BJ (cell line): ENCODE measurements at regions not wholly inside any gene's neighbourhood (a gene's known extent, or its start where the extent isn't known, plus 50 kb on each side); places are given as distances from the start of the nearest gene placed in this dataset.

Source experiments
- CTCF ChIA-PET: fragments of 350-600 bp; formaldehyde crosslinking; extraction: SDS; loops from one replicate; lab custom pipeline; 2021; ENCODE audit warnings: antibody characterized with exemption, inconsistent platforms; lab: Yijun Ruan, JAX
- POLR2A ChIA-PET: fragments of 300-600 bp; sonication (Branson Sonifier 250); formaldehyde crosslinking; extraction: SDS; loops from one replicate; lab custom pipeline; 2021; ENCODE audit warnings: antibody characterized with exemption; lab: Charles Lee
- DNase-seq: peaks from one replicate; pipeline ENCODE4 v3.0.0-alpha.2; 2011; ENCODE audit warnings: low read depth
- H3K27me3 ChIP-seq: 2 replicates; pipeline ENCODE4 v1.6.0; 2011; ENCODE audit warnings: low read length; ENCODE audit not compliant: control insufficient read depth, insufficient read depth
- H3K36me3 ChIP-seq: 2 replicates; pipeline ENCODE4 v1.5.1; 2011; ENCODE audit warnings: low read length; ENCODE audit not compliant: control insufficient read depth, insufficient read depth
- H3K4me3 ChIP-seq: 2 replicates; pipeline ENCODE4 v1.5.1; 2011; ENCODE audit warnings: low read depth, mild to moderate bottlenecking, control low read depth, low read length
- CTCF ChIP-seq: IDR thresholded peaks from 2 replicates; pipeline ENCODE4 v1.5.1; 2011; ENCODE audit warnings: low read depth, mild to moderate bottlenecking, control low read depth, inconsistent platforms, low read length, moderate library complexity; ENCODE audit not compliant: insufficient read depth

- no peaks in the 10 kb centered on the region for H3K27me3 ChIP-seq
- POLR2A ChIA-PET = no interaction called here
- DNase-seq = no peak
- no peak overlapping the region for H3K4me3 ChIP-seq
- no peaks in the 10 kb centered on the region for H3K36me3 ChIP-seq
- no peak for TF ChIP-seq CTCF
- CTCF ChIA-PET = no interaction called here
These were observed 191.9 kb upstream of the FMN2 start for GRCh38 chr1:239899747-239900146.

- Histone ChIP-seq H3K4me3 (no peak overlapping the region), H3K27me3 (no peaks in the 10 kb centered on the region), H3K36me3 (no peaks in the 10 kb centered on the region)
- POLR2A ChIA-PET = no interaction called here
- DNase-seq = no peak
- CTCF ChIA-PET = no interaction called here
- TF ChIP-seq CTCF = no peak
These were observed 185.3 kb upstream of the FMN2 start for GRCh38 chr1:239906394-239906793.

GRCh38 chr1:239909898-239910297, 181.8 kb upstream of the FMN2 start:
- no peak for TF ChIP-seq CTCF
- DNase-seq = no peak
- Histone ChIP-seq H3K36me3 (no peaks in the 10 kb centered on the region), H3K4me3 (no peak overlapping the region), H3K27me3 (no peaks in the 10 kb centered on the region)
- CTCF ChIA-PET = interaction anchor here (0.9 to 1.9 kb wide), 2 partner anchors 12 to 42 kb away, joined by 5 to 6 read pairs; no protein-coding TSS in a partner anchor
- POLR2A ChIA-PET = no interaction called here

GRCh38 chr1:239912471-239912870, 179.2 kb upstream of the FMN2 start:
- ChIA-PET CTCF (no interaction called here), POLR2A (no interaction called here)
- no peak for DNase-seq
- no peaks in the 10 kb centered on the region for H3K27me3 ChIP-seq
- no peak for TF ChIP-seq CTCF
- H3K36me3 ChIP-seq = no peaks in the 10 kb centered on the region
- H3K4me3 ChIP-seq = no peak overlapping the region

GRCh38 chr1:239913141-239913585, 178.5 kb upstream of the FMN2 start:
- ChIA-PET POLR2A (no interaction called here), CTCF (no interaction called here)
- no peak for DNase-seq
- Histone ChIP-seq H3K27me3 (no peaks in the 10 kb centered on the region), H3K36me3 (no peaks in the 10 kb centered on the region), H3K4me3 (no peak overlapping the region)
- TF ChIP-seq CTCF = no peak
